H1 (cell line): ENCODE measurements at regions not wholly inside any gene's neighbourhood (a gene's known extent, or its start where the extent isn't known, plus 50 kb on each side); places are given as distances from the start of the nearest gene placed in this dataset.

Experiments
- CBX8 ChIP-seq: fragments of 300-800, 300-1000 bp; sonication (generic); IDR thresholded peaks from 2 replicates; pipeline ENCODE4 v1.7.1; 2016; ENCODE audit warnings: low read depth, low read length, borderline replicate concordance
- HDAC2 ChIP-seq, 2 experiments: fragments of 300-600 bp in 1 of 2; sonication (generic) in 1 of 2; IDR thresholded peaks; 2 replicates each; pipeline ENCODE4 v1.6.1; 2011 to 2012; ENCODE audit warnings: low read depth in 2 of 2, low read length in 2 of 2, mild to moderate bottlenecking in 2 of 2, moderate library complexity in 2 of 2, borderline replicate concordance in 1 of 2, inconsistent platforms in 1 of 2

GRCh38 chr9:18357321-18357720, 116.6 kb upstream of the ADAMTSL1 start (continued):
- TF ChIP-seq HDAC2 (IDR thresholded peaks at IDR 0.05; ENCODE audit: borderline replicate concordance in 1 of 2, low read depth in 2 of 2, low read length in 2 of 2), result no peak
- TF ChIP-seq CBX8, result no peak
